Thoracic aorta (tissue), 2 donors: ENCODE measurements at regions not wholly inside any gene's neighbourhood (a gene's known extent, or its start where the extent isn't known, plus 50 kb on each side); places are given as distances from the start of the nearest gene placed in this dataset.

Source experiments
- ATAC-seq: fragments of 150-250 bp; one replicate; pipeline ENCODE4 v1.8.0; 2017; ENCODE audit warnings: low read depth; ENCODE audit not compliant: insufficient number of reproducible peaks, low FRiP score
- DNase-seq: peaks from one replicate; pipeline ENCODE4 v3.0.0-alpha.2; 2020; ENCODE audit warnings: low spot score
- H3K27ac ChIP-seq, 2 donors: fragments of 200-600 bp; sonication (generic); 1 replicate in 1 of 2; 2 replicates in 1 of 2; pipeline ENCODE4 v1.5.1; 2016; ENCODE audit warnings: mild to moderate bottlenecking in 2 of 2, moderate library complexity in 2 of 2
- H3K27me3 ChIP-seq: fragments of 200-600 bp; sonication (generic); replicated peaks from 2 replicates; pipeline ENCODE4 v1.6.0; 2016; ENCODE audit warnings: mild to moderate bottlenecking; ENCODE audit not compliant: insufficient read depth
- H3K36me3 ChIP-seq: fragments of 200-600 bp; sonication (generic); one replicate; pipeline ENCODE4 v1.5.1; 2016
- H3K4me1 ChIP-seq, 2 donors: fragments of 200-600 bp; sonication (generic); 1 replicate in 1 of 2; 2 replicates in 1 of 2; pipeline versions ENCODE4 v1.5.1 to v1.6.0; 2016; ENCODE audit warnings: low read depth in 2 of 2, mild to moderate bottlenecking in 1 of 2; ENCODE audit not compliant: control insufficient read depth in 1 of 2
- H3K4me3 ChIP-seq: fragments of 200-600 bp; sonication (generic); 2 replicates; pipeline ENCODE4 v1.5.1; 2016; ENCODE audit warnings: mild to moderate bottlenecking
- H3K9me3 ChIP-seq: fragments of 200-600 bp; sonication (generic); 2 replicates; pipeline ENCODE4 v1.5.1; 2016
- TF ChIP-seq, protein P1 (sequence below): fragments of 200-600 bp; sonication (generic); IDR thresholded peaks from one replicate; pipeline ENCODE4 v1.5.1; 2019; ENCODE audit warnings: antibody characterized with exemption

DNA sequence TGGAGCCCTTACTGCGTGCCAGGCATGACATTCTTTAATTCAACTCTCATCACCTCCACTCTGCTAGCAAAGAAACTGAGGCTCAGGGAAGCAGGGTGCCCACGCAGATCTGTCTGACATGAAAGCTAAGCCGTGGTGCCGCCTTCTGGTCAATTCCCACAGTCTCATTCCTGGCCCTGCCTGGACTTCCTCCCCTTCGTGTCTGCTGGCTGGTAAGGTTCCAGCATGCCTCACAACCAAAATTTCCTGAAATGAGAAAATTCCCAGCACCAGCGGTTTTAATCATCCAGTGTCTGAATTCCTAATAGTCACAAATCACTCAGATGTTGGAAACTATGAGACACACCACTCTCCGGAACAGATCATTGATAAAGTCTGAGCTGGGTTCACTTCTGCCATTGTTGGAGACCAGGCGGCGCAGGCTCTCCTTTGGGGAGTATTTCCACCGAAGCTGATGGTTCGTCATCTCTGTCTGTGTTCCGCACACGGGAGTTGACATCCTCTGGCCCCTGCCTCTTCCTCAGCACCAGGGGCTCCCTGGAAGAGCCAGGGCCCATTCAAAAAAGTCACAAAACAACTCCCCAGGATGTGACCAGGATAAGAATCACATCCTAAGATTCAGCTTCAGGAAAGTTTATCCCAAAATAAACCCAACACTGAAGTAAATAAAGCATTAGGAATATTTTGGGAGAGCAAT is 167.7 kb downstream of the PLPP3 start:
- H3K27me3 ChIP-seq, result no peaks in the 10 kb centered on the region
- no peaks in the 10 kb centered on the region for H3K9me3 ChIP-seq
- TF ChIP-seq, protein P1, sequence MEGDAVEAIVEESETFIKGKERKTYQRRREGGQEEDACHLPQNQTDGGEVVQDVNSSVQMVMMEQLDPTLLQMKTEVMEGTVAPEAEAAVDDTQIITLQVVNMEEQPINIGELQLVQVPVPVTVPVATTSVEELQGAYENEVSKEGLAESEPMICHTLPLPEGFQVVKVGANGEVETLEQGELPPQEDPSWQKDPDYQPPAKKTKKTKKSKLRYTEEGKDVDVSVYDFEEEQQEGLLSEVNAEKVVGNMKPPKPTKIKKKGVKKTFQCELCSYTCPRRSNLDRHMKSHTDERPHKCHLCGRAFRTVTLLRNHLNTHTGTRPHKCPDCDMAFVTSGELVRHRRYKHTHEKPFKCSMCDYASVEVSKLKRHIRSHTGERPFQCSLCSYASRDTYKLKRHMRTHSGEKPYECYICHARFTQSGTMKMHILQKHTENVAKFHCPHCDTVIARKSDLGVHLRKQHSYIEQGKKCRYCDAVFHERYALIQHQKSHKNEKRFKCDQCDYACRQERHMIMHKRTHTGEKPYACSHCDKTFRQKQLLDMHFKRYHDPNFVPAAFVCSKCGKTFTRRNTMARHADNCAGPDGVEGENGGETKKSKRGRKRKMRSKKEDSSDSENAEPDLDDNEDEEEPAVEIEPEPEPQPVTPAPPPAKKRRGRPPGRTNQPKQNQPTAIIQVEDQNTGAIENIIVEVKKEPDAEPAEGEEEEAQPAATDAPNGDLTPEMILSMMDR, result peak; percentile 24
- H3K27ac ChIP-seq, result peak overlapping the region; percentile 53 to 63
- ATAC-seq (peak; percentile 23), DNase-seq (peak; percentile 25)
- H3K36me3 ChIP-seq, result no peaks in the 10 kb centered on the region
- peaks cover 4 to 18% of the 10 kb centered on the region in 2 donors for H3K4me1 ChIP-seq
- H3K4me3 ChIP-seq, result no peak overlapping the region

DNA sequence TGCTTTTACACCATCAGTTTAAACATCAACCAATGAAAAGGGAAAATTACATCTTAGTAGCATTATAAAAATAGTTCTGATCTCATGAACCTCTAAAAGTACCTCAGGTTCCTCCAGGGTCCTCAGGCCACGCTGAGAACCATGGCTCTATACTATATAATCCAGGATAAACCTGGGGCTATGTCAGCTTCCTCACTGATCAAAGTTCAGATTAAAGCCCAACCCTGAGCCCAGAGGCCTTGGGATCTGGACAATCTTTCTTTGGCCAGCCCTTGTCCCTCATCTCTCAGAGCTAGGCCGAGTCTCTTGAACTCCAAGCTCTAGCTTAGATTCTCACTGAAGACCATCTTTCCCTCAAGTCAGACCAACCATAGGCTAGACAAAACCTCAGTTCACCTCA is 168.3 kb downstream of the PLPP3 start:
- peak overlapping the region; percentile 53 to 63 for H3K27ac ChIP-seq

DNA sequence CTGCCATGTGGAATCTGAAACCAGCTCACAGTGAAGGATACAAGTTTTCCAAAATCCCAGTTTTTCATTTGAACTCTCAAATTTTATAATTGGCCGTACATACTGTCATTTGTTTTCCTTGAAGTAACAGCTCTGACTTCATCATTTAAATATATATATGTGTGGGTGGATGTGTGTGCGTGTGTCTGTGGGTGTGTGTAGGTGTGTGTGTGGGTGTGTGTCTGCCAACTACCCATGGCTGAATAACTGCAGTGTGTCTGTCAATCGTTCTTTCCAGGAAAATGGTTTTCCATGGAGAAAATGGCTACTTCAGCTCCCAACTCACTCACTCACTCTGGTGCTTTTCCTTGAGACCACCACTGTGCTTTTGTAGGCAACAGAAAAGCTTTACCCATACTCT is 169.0 kb downstream of the PLPP3 start:
- no peaks in the 10 kb centered on the region for H3K36me3 ChIP-seq
- H3K9me3 ChIP-seq, result no peaks in the 10 kb centered on the region
- TF ChIP-seq, protein P1, result no peak
- H3K27me3 ChIP-seq, result no peaks in the 10 kb centered on the region
- DNase-seq, result no peak
- ATAC-seq, result no peak
- no peak overlapping the region for H3K27ac ChIP-seq
- no peak overlapping the region for H3K4me3 ChIP-seq
- H3K4me1 ChIP-seq, result peaks cover 4 to 18% of the 10 kb centered on the region in 2 donors

More for the DNA sequence above, 168.3 kb downstream of the PLPP3 start:
- no peaks in the 10 kb centered on the region for H3K9me3 ChIP-seq
- TF ChIP-seq, protein P1, result no peak
- no peak for DNase-seq
- H3K4me1 ChIP-seq, result peaks cover 4 to 18% of the 10 kb centered on the region in 2 donors
- H3K27me3 ChIP-seq, result no peaks in the 10 kb centered on the region
- ATAC-seq, result no peak
- no peak overlapping the region for H3K4me3 ChIP-seq
- H3K36me3 ChIP-seq, result no peaks in the 10 kb centered on the region

DNA sequence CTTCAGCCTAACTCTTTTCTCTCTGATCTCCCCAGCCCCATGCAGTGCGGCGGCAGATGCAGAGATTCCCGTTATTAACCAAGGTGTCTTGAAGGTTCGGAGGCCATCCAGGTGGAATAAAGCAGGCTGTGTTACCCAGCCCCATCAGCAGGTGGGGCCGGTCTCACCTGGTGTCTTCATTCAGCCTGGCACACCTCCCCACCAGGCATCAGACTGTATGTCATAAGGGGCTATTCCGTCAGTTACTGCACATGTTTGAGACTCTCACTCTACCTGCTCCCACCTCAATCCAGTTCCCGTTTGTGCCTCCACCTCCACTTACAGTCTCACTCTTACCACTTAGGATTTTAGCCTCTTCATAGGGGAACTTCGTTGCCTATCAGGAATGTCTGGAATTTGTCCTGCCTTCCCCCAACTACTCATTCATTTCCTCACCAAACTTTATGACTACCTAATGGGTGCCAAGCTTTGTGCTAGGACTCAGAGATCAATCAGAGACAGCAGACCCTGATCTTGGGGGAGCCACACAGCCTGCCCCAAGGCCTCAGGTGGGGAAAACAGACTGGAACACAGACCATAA is 170.2 kb downstream of the PLPP3 start:
- Histone ChIP-seq H3K4me3 (no peak overlapping the region), H3K27me3 (no peaks in the 10 kb centered on the region), H3K4me1 (peaks cover 7 to 28% of the 10 kb centered on the region in 2 donors), H3K9me3 (no peaks in the 10 kb centered on the region), H3K27ac (no peak overlapping the region), H3K36me3 (no peaks in the 10 kb centered on the region)
- no peak for ATAC-seq
- TF ChIP-seq, protein P1, result no peak
- DNase-seq, result no peak

DNA sequence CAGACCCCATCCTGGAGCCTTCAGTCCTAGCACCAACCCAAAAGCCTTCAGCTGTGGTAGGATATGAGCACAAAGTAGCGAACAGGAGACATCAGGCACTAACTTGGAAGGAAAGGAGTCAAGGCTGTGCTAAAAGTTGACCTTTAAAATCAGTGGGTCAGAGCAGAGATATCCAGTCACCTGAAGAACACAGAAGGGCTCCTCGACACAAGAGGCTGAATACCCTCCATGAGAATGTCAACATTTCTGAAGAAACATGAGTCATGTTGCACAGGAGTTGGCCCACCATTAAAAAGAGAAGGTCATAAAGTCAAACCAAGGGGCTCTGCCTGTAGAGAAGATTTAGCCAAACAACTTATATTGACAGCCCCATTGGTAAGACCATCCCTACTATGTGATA is 172.5 kb downstream of the PLPP3 start:
- H3K36me3 ChIP-seq, result no peaks in the 10 kb centered on the region
- ATAC-seq, result no peak
- TF ChIP-seq, protein P1, result no peak
- no peak for DNase-seq
- H3K27me3 ChIP-seq, result no peaks in the 10 kb centered on the region
- no peak overlapping the region for H3K27ac ChIP-seq
- peaks cover 7 to 24% of the 10 kb centered on the region in 2 donors for H3K4me1 ChIP-seq
- no peak overlapping the region for H3K4me3 ChIP-seq
- no peaks in the 10 kb centered on the region for H3K9me3 ChIP-seq
